Mucosa of descending colon (tissue), 3 donors: ENCODE measurements at regions not wholly inside any gene's neighbourhood (a gene's known extent, or its start where the extent isn't known, plus 50 kb on each side); places are given as distances from the start of the nearest gene placed in this dataset.

Source experiments
- ATAC-seq: fragments of 200-7000 bp; cut with Tn5 transposase; one replicate; pipeline ENCODE4 v1.9.1; 2020; ENCODE audit warnings: mild to moderate bottlenecking, moderate library complexity
- DNase-seq, 3 donors: peaks; one replicate each; pipeline ENCODE4 v3.0.0-alpha.2; 2020
- H3K36me3 ChIP-seq: fragments of 200-600 bp; one replicate; pipeline ENCODE4 v1.8.0; 2021; ENCODE audit warnings: low read depth, mild to moderate bottlenecking
- H3K4me1 ChIP-seq: fragments of 200-600 bp; one replicate; pipeline ENCODE4 v1.8.0; 2021; ENCODE audit warnings: low read depth, mild to moderate bottlenecking
- H3K4me3 ChIP-seq: fragments of 200-600 bp; one replicate; pipeline ENCODE4 v1.8.0; 2021; ENCODE audit warnings: mild to moderate bottlenecking
- H3K9me3 ChIP-seq: fragments of 200-600 bp; one replicate; pipeline ENCODE4 v1.8.0; 2021; ENCODE audit warnings: mild to moderate bottlenecking
- intact Hi-C, 2 donors: fragments of 100-400 bp; cut with DNase I in 1 of 2; cut with micrococcal nuclease in 1 of 2; formaldehyde crosslinking; loops; one replicate each; pipeline versions ENCODE4 v1.11.0 to v1.11.1; 2022; cut with DNase I, micrococcal nuclease
- TF ChIP-seq, protein P1 (sequence below): fragments of 200-600 bp; IDR thresholded peaks from one replicate; pipeline ENCODE4 v1.8.0; 2022; ENCODE audit warnings: antibody characterized with exemption, mild to moderate bottlenecking
- donor health status: DM: no; HTN: no; CAD: no; lungs with moderate emphysema.
- donor health status: DM: no; HTN: no; CAD: no.
- donor health status: DM: no; HTN: yes; CAD: no.

DNA sequence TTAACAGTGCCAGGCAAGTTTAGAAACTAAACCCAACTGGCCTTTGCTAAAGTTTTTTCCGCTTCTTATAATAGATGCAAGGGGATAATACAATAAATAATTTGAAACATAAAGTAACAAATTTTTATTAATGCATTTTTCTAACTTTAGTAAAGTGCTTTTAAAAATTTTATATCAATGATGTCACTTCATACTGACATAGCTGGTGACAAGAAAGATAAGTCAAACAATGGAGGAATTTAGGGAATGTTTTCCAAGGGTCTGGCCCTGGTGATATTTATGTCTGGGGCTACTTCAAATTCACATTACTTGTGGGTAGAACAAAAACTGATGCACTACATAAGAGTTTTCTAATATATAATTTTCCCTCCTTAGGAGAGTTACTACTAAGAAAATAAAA lies 61.2 kb upstream of the CBLN2 start:
- no peaks in the 10 kb centered on the region for H3K4me1 ChIP-seq
- TF ChIP-seq, protein P1, sequence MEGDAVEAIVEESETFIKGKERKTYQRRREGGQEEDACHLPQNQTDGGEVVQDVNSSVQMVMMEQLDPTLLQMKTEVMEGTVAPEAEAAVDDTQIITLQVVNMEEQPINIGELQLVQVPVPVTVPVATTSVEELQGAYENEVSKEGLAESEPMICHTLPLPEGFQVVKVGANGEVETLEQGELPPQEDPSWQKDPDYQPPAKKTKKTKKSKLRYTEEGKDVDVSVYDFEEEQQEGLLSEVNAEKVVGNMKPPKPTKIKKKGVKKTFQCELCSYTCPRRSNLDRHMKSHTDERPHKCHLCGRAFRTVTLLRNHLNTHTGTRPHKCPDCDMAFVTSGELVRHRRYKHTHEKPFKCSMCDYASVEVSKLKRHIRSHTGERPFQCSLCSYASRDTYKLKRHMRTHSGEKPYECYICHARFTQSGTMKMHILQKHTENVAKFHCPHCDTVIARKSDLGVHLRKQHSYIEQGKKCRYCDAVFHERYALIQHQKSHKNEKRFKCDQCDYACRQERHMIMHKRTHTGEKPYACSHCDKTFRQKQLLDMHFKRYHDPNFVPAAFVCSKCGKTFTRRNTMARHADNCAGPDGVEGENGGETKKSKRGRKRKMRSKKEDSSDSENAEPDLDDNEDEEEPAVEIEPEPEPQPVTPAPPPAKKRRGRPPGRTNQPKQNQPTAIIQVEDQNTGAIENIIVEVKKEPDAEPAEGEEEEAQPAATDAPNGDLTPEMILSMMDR: no peak
- intact Hi-C loops: no loop called here
- H3K9me3 ChIP-seq: no peaks in the 10 kb centered on the region
- H3K36me3 ChIP-seq: no peaks in the 10 kb centered on the region
- DNase-seq: no peak
- ATAC-seq: no peak
- H3K4me3 ChIP-seq: no peak overlapping the region

DNA sequence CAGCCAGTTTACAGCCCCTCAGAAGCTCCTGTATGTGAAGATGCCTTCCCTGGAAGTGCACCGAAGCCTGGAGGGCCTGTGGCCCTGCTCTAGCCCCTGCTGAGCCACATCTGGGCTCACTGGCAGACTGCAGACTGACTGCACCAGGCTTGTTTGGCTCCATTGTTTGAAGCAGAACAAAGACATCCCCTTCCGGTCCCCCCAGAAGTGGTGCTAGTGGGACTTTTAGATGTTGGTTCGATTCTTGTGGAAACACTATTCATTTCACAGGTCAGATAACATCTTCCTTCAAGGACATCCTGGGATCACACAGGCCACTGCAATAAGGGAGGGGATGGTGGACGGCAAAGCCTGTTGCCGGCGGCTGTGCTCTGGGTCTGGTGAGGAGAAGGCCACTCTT lies 57.8 kb upstream of the CBLN2 start:
- intact Hi-C loops: no loop called here
- TF ChIP-seq, protein P1: no peak
- DNase-seq: no peak
- Histone ChIP-seq H3K9me3 (no peaks in the 10 kb centered on the region), H3K36me3 (no peaks in the 10 kb centered on the region), H3K4me1 (no peaks in the 10 kb centered on the region), H3K4me3 (no peak overlapping the region)
- no peak for ATAC-seq

DNA sequence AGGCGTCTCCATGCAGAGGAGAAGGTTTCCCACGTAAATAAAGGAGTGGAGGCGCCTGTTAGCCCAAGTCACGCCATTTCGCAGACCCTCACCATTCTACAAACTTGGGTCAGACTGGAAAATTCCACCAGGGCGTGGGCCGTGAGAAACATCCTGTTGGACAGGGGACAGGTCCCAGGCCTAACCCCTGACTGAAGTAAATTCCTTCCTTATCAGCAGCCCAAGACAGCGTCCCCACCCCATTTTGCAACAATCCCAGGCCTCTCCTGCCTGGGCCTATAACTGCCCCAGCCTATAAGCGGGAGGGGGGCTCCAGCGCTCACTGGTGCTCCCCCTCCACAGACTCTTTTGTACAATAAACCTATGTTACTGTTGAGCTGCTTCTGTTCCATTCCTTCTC lies 57.3 kb upstream of the CBLN2 start:
- no peak overlapping the region for H3K4me3 ChIP-seq
- TF ChIP-seq, protein P1: no peak
- intact Hi-C loops: no loop called here
- ATAC-seq: no peak
- no peaks in the 10 kb centered on the region for H3K9me3 ChIP-seq
- DNase-seq: no peak
- no peaks in the 10 kb centered on the region for H3K4me1 ChIP-seq
- no peaks in the 10 kb centered on the region for H3K36me3 ChIP-seq
